ENCODE measurements at regions not wholly inside any gene's neighbourhood (a gene's known extent, or its start where the extent isn't known, plus 50 kb on each side); places are given as distances from the start of the nearest gene placed in this dataset.
"Not testable (repeated sequence)": the region's sequence is repeated elsewhere in the genome, so short reads cannot be mapped to it uniquely, and the experiment has no call there.

DNA sequence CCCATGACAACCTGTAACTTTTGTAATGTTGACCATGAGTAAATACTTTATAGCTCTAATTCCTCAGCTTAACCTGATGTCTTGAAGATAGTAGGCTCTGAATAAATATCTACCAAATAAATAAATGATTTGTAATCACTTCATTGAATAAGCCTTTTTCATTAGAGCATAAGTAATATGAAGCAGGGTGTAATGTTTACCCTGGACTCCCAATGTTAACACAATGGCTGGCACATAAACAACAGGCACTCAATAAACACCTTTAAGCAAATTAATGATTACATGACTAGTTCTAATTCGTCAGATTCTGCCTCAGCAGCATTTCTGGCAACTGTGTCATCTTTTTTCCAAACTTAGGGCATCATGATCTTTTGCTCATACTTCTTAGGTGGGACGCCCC, 396.3 kb downstream of the LIG4 start:
- DNase-seq (ENCODE audit: low read depth in 2 of 2), result no peak

DNA sequence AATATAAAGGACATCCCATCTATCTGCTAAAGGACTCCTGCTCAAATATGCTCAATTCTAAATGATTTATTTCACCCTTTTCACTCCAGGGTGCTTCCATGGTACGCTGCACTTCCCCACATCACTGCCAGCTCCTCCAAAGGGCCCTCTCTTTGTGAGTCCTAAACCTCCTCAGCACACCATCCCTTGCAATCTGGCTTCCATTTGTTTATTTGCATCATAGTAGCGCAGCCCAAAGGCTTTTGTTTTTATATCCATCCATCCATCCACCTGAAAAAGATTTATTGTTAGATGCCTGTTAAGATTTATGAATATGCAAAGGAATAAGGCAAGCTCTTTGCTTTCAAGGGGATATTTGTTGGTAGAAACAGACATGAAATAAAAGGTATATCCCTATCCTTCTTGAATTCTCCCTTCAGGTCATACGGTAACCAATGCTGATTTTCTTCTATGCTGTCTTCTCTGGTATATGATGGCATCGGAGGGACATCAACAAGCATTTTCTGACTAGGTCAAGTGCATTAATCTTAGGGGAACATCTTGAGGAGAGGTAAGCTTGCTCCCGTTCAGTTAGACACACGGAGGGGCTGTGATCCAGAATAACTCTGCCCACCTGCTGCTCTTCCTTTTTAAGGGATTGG, 397.6 kb downstream of the LIG4 start:
- DNase-seq (ENCODE audit: low read depth in 2 of 2), result no peak

DNA sequence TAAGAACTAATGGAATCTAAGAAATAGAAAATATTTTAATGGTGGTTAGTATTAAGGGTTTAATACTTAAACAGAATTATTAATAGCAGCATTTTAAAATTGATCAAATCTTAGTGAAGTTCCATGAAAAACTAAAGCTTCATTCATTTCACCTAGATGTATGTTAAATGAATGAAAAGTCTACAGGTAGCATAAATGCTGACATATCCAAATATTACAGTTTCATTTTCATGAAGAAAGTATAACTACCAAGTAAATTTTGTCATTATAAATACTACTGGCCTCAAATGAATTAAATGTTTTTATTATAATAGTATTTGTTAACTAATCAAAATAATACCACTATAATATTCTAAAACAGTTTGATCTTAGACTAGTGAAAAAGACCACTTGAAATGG, 403.3 kb downstream of the LIG4 start:
- DNase-seq (ENCODE audit: low read depth in 2 of 2), result no peak

DNA sequence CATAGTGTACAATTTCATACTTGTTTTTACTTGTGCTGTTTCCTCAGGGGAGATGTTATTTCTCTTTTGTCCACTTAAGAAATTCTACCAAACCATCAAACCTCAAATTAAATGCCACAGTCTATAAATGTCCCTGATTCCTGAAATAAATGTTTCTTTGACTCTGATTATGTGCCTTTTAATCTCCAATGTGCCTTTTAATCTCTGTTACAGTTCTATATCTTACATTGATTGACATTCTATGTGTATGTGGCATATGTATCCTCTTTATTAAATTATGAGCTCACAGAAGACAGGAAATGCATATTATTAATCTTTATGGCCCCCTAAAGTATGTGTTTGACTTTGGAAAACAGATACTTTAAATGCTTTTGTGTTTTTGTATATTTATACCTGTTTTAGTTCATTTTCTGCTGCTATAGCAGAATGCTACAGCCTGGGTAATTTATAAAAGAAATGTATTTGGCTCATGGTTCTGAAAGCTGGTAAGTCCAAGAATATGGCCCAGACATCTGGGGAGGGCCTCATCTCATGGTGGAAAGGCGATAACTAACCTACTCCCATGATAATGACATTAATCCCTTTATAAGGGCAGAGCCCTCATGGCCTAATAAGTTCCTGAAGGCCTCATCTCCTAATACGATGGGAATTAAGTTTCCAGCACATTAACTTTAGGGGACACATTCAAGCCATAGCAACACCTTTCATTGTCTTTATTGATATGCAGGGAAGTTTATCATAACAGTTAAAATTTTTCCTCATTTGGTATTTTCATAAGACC, 403.9 kb downstream of the LIG4 start:
- DNase-seq (ENCODE audit: low read depth in 2 of 2), result no peak

DNA sequence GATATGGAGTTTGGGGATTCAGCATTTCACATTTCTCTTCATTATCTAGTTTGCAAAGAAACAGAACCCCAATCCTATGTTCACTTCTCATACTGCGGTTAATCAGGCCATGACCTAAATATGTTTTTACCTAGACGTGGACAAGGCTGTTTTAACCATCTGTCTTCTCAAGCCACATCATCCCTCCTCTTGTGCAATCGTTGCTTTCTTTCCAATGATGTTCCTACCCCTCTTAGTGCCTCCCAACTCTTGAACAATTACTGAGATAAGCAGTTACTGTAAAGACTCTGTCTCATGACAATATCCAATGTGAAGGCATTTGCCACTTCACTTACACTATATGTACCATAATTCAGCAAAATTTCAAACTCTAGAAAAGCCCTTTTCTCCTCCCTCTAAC, 406.2 kb downstream of the LIG4 start:
- DNase-seq (ENCODE audit: low read depth in 2 of 2), result no peak

DNA sequence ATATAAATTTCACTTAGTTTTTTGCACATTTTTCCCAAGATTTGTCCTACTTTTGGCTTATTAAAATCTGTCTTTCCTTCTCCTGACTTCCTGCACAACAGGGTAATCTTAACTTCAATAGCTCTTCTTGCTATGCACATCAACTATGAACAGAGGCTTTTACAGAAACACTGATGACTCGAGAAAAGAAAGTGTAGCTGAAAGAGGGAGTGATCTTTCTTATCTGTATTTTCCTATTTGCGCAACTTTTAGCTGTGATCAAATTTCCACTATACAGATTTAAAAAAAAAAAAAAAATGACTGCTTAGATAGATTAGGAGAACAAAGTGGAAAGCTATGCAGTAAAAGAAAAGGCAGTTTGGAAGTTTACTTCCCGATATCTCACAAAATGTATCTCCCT, 406.9 kb downstream of the LIG4 start:
- no peak for DNase-seq (ENCODE audit: low read depth in 2 of 2)

DNA sequence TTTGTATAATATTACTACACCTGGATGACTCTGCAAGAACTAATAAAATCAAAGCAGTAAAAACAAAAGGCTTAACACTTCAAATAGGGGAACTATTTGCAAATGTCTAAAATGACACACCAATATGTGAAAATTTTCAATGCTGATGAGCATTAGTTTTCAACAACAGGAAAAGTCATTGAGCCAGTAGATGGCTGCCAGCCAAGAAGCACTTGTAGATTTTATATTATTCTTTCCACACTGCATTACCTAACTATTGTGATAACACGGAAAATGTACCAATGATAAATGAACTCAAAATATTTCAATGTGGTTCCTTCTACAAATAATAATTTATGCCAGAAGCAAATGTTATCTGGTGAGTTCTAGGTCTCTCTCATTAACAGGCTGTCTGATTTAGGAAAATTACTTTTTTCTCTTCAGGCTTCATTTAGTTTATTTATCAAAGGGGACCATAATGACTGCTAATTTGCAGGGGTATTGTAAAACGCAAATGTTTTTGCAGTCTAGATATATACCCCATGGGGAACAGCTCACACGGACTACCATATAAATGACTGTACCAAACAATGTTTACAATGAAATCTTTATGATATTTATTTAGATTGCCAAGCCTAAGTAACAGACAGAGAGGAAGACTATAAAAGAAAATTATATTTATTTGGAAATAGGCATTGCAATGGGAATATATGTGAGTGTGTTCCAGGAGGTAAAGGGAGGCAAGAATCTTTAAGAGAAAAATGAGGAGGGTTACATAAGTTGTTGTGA, 407.8 kb downstream of the LIG4 start:
- no peak for DNase-seq (ENCODE audit: low read depth in 2 of 2)

DNA sequence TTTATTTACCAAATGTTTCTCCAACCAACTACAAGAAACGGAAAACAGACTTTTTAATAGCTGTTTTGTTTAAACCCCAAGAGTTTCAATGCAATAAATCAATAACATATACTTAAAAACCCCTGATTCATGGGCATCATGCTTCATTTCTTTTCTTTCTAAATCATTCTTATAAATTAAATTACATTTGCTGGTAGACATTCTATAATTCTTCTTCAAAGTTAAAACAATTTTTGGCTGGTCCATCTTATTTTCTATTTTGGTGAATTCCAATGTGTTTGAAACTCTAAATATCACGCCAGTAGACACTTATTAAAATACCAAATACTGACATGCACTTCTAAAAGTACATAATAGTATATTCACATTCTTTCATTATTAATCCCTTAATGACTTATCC, 408.6 kb downstream of the LIG4 start:
- DNase-seq (ENCODE audit: low read depth in 2 of 2), result no peak

DNA sequence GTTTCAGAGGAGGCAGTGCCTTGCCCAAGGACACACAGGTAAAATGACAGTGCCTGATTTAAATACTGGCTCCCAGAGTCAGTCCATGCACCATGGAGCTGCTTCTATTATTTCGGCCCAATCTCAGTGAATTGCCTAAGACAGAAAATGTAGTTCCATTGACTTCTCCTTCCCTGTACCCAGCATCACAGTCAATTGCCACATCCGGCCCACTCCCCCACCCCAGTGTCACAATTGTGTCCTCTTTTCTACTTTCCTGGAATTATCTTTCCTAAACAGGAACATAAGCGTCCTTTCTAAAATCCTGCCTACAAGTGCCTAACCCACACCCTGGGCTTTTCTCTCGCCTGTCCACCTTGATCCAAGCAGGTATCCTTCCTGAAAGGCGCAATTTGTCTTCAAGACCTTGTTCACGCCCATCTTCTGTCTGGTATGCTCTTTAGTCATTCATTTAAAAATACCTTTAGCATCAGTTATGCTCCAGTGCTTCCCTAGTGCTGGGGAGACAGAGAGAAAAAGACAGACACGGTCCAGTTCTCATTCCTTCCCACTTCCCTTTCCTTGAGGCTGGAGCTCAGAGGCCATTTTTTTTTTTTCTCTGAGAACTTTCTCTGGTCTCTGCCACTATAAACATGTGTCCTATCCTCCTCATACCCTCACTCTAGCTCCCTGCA, 411.4 kb downstream of the LIG4 start:
- no peak for DNase-seq (ENCODE audit: low read depth in 2 of 2)

DNA sequence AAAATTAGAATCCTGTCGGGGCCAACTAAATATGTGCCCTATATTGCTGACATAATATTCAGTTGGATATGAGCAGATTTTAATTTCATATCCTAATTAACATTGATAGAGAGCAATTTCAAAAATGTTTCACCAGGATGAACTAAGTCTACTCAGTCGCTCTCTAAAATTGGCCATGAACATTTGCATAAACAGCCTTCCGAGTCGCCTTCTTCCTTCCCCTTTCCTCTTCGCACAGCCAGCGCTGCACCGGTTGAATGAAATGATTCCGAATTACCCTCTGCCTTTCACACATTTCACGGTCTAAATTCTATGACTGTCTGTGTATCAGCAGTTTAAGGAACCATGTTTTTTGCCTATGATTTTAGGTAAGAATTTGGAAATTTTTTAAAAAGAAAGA, 413.7 kb downstream of the LIG4 start:
- DNase-seq (ENCODE audit: low read depth in 2 of 2), result no peak

DNA sequence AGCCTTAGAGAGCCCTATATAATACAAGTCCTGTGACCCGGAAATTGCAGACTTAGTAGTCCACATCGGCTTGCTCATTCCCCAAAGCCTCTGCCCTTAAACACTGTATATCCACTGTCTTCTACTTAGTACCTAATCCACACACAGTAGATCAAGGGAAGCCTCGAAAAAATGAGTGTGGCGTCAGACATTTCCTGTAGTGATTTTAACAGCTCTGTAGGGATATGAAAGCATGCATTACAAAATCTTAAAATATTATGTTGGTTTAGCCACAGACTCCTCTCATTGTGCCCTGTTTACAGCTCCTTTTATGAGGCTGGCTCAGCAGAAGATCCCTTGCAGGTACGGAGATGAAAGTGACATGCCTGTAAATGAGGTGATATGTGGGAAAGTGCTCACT, 416.3 kb downstream of the LIG4 start:
- DNase-seq (ENCODE audit: low read depth in 2 of 2), result no peak

DNA sequence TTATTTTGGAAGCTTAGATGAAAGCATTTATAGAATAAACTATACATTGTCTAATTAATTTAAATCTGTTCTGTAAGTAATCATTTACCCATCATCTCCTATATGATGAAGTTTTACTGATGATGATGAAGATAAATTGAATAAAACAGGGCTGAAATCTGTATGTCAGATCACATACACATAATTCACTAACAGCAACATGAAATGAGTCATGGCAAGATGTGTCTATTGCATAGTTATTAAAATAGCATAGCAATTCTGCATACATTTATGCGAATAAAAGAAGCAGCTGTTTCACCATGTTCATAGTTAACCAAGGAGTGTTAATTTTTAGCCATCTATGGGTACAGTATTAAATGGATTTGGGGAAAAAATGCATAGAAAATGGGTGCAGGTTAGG, 424.9 kb downstream of the LIG4 start:
- no peak for DNase-seq (ENCODE audit: low read depth in 2 of 2)

DNA sequence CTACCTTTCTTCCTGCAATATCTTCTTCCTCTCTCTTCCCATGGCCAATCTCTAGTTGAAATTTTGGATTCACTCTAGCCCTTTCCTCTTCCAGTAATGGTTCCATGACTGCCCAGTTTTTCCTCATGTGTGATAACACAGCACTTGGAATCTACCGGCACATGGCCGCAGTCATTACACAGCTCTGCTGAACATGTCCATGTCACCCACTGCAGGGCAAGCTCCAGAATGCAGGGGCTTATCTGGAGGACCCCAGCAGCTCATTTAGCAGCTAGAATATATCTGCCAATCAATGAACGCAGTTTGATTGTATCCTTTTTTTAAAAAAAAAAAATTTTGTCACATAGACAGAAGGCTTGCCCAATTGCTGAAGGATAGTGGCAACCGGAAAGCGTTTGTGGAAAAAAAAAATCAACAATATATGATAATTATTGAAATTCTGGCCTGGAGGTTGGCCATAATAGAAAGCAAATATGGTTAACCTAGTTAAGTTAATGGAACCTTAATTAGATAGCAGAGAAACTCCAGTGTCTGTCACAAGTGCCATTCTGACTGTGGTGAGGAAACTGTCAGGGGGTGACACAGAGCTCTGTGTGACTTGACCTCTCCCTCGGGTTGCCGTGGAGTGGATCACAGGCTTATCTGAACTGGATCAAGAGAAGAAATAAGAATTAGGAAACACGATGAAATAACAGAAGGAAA, 426.7 kb downstream of the LIG4 start:
- DNase-seq (ENCODE audit: low read depth in 2 of 2), result no peak

DNA sequence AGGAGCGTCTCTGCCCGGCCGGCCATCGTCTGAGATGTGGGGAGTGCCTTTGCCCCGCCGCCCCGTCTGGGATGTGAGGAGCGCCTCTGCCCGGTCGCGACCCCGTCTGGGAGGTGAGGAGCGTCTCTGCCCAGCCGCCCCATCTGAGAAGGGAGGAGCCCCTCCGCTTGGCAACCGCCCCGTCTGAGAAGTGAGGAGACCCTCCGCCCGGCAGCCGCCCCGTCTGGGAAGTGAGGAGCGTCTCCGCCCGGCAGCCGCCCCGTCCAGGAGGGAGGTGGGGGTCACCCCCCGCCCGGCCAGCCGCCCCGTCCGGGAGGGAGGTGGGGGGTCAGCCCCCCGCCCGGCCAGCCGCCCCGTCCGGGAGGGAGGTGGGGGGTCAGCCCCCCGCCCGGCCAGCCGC, 432.7 kb downstream of the LIG4 start:
- DNase-seq (ENCODE audit: low read depth in 2 of 2), result not testable (repeated sequence)

DNA sequence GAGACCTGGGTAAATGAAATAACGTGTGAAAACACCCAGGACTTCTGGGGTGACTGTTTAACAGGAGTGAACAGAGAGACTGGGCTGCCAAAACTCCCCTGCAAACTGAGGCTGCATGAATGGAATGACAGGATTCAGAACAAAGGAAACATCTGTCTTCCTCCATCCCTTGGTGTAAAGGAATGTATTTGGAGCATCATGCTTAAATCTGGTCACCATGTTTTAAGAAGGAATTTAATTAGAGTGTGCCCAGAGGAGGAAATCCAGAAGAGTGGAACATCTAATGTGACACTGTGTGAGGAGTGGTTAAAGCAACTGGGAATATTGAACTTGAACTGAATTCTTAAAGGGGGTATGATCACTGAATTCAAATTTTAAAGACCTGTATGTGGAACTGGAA, 437.2 kb downstream of the LIG4 start:
- no peak for DNase-seq (ENCODE audit: low read depth in 2 of 2)

DNA sequence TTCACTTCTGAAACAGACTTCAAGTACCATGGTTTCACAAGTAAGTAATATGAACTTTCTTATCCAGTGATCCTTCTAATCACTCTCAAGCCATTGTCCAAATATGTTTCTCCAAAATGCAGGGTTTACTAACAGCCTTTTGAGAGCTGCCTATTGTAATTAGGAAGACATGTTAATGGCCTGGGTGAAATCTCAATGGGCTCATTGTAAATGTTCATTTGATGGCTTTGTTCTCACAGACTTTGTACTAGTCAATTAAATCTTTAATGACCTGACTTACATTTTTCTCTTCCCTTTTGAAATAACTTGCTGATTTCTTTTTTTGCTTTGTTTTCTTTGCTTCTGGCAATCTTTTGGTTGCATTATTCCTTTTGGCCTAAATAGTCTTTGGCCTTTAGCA, 444.8 kb downstream of the LIG4 start:
- no peak for DNase-seq (ENCODE audit: low read depth in 2 of 2)

DNA sequence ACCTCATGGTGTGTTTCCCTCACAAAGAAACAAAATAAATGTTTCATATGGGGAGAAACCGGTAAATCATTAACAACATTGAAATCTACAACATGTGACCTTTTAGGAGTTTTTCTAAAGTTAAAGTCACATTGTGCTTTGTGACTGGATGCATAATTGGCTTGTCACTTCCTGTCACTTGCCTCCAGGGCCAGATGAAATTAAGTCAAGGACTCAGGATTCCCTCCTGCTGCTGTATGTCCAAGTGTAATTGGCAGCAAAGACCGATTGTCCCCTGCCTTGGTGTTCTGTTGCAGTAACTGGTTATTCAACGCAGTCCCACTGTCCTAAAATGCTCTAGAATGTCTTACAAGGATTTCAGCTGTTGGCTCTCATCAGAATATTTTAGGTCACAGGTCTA, 448.2 kb downstream of the LIG4 start:
- DNase-seq (ENCODE audit: low read depth in 2 of 2), result no peak

DNA sequence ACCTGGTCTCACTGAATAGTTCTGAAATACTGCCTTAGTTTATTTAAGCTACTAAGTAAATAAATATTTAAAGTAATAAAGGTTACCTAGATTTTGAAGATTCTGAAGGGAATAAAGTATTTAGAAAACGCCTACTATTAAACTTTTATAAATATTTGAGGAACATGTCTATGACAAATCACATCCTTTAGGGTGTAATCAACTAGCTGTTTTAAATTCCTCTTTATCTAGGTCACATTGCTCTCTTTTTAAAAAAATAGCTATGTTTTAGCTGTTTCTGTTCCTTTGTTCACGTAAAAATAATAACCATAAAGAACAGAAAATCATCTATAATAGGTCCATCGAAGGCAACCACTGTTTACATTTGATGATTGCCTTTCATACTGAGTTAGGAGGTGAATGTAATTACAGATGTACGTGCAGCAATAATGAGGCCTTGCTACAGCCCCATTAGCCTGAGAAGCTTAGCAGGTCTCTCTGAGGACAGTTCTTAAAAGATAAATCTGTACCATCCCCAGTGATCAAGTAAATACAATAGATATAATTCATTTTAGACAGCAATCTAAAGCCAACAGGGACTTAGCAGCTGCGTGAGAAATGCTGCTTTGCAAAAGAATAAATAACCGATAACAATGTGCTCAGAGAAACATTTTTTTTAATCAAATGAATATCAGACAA, 449.5 kb downstream of the LIG4 start:
- DNase-seq (ENCODE audit: low read depth in 2 of 2), result no peak

DNA sequence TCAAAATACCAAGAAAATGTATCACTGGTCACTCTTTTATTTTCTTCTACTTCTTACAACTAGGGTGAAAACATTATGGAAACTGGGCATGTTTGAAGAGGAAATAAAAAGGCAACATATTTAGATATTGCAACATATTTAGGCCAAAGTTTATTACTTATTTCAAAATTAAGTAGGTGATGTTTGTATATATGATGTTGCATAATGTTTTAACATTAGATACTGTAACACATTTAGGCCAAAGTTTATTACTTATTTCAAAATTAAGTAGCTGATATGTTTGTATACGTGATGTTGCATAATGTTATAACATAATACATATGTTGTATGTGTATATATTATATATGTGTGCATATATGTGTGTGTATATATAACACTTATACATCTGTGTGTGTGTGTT, 451.3 kb downstream of the LIG4 start:
- no peak for DNase-seq (ENCODE audit: low read depth in 2 of 2)

DNA sequence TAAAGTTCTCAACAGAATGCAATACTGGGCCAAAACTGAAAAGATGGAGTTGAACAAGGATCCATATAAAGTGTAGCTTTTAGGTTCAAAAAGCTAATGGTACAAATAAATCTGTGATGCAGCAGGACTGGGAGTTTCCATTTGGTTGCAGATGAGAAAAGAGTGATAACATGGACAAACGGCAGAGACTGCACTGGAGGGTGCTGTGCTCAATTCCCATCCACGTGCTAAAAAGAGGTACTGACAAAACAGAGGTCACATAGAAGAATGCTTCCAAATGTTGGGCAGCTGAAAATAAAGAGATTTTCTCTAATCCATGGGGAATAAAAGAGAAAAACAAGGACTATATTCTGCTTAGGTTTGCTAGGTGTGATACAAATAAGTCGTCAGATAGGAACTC, 461.6 kb downstream of the LIG4 start:
- no peak for DNase-seq (ENCODE audit: low read depth in 2 of 2)

DNA sequence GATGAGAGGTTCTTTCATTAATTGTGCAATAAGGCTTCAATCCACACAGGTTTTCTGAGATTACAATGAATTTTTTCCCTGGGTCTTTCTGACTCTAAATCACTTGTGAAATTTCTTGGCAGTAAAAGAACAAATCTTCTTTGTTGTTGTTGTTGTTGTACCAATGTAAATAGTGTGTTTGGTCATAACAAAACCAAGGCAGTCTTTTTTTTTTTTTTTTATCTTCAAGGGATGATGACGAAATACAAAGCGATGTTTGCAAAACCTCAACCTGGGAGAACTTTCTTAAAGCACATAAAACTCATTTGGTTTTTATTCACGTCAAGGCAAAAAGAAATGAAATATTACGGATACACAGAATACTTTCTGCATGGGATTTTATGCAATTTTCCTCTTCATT, 462.0 kb downstream of the LIG4 start:
- DNase-seq (ENCODE audit: low read depth in 2 of 2), result no peak

Data from stimulated activated CD8-positive, alpha-beta memory T cell treated with anti-CD3 and anti-CD28 coated beads, Interleukin-7, amount 100 ng/mL, for 1 hour (primary cell).